Neural crest cell (in vitro differentiated cells): ENCODE measurements at regions not wholly inside any gene's neighbourhood (a gene's known extent, or its start where the extent isn't known, plus 50 kb on each side); places are given as distances from the start of the nearest gene placed in this dataset.

Experiments used
- DNase-seq: peaks from one replicate; pipeline ENCODE4 v3.0.0; 2021; ENCODE audit warnings: low read depth, mixed read lengths, low spot score
- H3K27ac Mint-ChIP-seq: one replicate; pipeline ENCODE4 v1.8.0; 2021; ENCODE audit warnings: mild to moderate bottlenecking, mixed read lengths; ENCODE audit not compliant: unreplicated experiment
- H3K27me3 Mint-ChIP-seq: 2 replicates; pipeline ENCODE4 v1.8.0; 2021; ENCODE audit warnings: low read depth, mild to moderate bottlenecking, mixed read lengths
- H3K36me3 Mint-ChIP-seq: 2 replicates; pipeline ENCODE4 v1.8.0; 2021; ENCODE audit warnings: low read depth, mild to moderate bottlenecking, mixed read lengths
- H3K4me1 Mint-ChIP-seq: 2 replicates; pipeline ENCODE4 v1.8.0; 2021; ENCODE audit warnings: mixed read lengths
- H3K4me3 Mint-ChIP-seq: one replicate; pipeline ENCODE4 v1.8.0; 2021; ENCODE audit warnings: mild to moderate bottlenecking, mixed read lengths
- H3K9me3 Mint-ChIP-seq: 2 replicates; pipeline ENCODE4 v1.8.0; 2021; ENCODE audit warnings: mixed read lengths
- TF ChIP-seq, protein P1 (sequence below): fragments of 200-600 bp; sonication (generic); conservative IDR thresholded peaks from 2 replicates; pipeline ENCODE4 v1.5.0; 2021; ENCODE audit warnings: antibody characterized with exemption, mild to moderate bottlenecking

DNA sequence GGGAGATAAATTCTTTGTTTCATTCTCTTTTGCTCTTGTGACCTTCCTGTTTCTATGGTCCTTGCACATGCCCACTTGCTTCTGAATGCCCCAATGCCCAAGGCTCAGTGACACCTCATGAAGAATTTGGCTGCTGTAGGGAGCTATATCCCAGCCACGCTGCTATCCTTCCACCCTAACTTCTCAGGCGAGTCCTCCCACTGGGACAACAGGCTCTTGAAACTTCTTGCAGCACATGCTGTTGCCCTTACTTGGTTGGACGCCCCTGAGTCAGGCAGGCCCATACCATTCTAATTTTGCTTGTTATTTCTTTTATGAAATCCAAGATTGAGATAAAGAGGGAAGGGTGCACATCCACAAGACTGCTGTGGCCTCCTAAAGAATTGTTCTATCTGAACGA is 57.6 kb upstream of the BLID start:
- H3K27me3 Mint-ChIP-seq = no peaks in the 10 kb centered on the region
- H3K36me3 Mint-ChIP-seq = no peaks in the 10 kb centered on the region
- TF ChIP-seq, protein P1, sequence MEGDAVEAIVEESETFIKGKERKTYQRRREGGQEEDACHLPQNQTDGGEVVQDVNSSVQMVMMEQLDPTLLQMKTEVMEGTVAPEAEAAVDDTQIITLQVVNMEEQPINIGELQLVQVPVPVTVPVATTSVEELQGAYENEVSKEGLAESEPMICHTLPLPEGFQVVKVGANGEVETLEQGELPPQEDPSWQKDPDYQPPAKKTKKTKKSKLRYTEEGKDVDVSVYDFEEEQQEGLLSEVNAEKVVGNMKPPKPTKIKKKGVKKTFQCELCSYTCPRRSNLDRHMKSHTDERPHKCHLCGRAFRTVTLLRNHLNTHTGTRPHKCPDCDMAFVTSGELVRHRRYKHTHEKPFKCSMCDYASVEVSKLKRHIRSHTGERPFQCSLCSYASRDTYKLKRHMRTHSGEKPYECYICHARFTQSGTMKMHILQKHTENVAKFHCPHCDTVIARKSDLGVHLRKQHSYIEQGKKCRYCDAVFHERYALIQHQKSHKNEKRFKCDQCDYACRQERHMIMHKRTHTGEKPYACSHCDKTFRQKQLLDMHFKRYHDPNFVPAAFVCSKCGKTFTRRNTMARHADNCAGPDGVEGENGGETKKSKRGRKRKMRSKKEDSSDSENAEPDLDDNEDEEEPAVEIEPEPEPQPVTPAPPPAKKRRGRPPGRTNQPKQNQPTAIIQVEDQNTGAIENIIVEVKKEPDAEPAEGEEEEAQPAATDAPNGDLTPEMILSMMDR = no peak
- DNase-seq = no peak
- peaks cover 4% of the 10 kb centered on the region for H3K9me3 Mint-ChIP-seq
- H3K4me1 Mint-ChIP-seq = peaks cover 28% of the 10 kb centered on the region
- no peak overlapping the region for H3K27ac Mint-ChIP-seq
- no peak overlapping the region for H3K4me3 Mint-ChIP-seq

DNA sequence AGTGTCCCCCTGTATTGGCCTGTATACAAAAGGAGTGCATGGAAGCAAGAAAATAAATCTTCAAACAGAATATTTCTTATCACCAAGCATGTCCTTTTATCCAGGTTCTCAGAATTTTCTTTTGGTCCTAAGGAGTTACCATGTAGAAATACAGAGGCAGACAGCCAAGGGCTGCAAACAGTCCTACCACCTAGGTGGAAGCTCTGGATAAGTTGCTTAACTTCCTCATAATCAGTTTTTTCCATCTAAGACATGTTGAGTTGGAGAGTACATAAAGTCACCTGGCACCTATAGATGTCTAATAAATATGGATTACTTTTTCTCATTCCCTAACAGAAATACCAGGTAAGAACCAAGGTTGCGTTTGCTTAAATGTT is 57.0 kb upstream of the BLID start:
- no peak for DNase-seq
- Mint-ChIP-seq H3K27me3 (no peaks in the 10 kb centered on the region), H3K9me3 (peaks cover 4% of the 10 kb centered on the region), H3K4me1 (peaks cover 23% of the 10 kb centered on the region), H3K4me3 (no peak overlapping the region), H3K27ac (no peak overlapping the region), H3K36me3 (no peaks in the 10 kb centered on the region)
- TF ChIP-seq, protein P1 = no peak

- TF ChIP-seq, protein P1 = no peak
- Mint-ChIP-seq H3K36me3 (no peaks in the 10 kb centered on the region), H3K4me1 (peaks cover 17% of the 10 kb centered on the region), H3K27ac (peak overlapping the region; percentile 94), H3K27me3 (no peaks in the 10 kb centered on the region), H3K9me3 (peaks cover 4% of the 10 kb centered on the region), H3K4me3 (no peak overlapping the region)
- no peak for DNase-seq
Observed at GRCh38 chr11:122172352-122173073, 56.5 kb upstream of the BLID start.

DNA sequence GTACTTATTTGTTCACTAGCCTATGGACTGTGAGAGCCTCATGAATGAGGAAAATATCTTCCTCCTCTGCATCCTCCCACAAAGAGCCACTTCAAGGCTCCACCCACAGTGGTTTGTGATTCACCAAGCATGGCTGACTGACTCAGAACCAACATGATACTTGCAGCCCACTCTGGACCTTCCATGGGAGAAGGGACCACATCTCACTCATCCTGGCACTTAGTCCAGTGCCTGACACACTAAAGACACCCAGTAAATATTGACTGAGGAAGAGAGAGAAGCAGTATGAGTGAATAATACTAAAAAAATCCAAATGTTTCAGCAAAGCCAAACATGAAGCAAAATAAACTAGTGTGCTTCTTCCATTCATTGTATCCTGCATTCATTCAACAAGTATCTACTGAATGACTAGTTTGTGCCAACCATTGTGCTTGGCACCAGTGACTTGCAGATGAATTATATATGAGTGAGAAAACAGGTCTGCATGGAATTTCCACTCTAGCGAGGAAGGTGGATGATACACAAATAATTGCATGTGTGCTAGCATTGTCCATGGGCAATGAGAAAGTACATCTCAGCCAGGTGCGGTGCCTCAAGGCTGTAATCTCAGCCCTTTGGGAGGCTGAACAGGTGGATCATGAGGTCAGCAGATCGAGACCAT is 54.9 kb upstream of the BLID start:
- Mint-ChIP-seq H3K4me3 (no peak overlapping the region), H3K9me3 (peaks cover 4% of the 10 kb centered on the region), H3K27ac (no peak overlapping the region), H3K4me1 (peaks cover 2% of the 10 kb centered on the region), H3K36me3 (no peaks in the 10 kb centered on the region), H3K27me3 (no peaks in the 10 kb centered on the region)
- no peak for DNase-seq
- TF ChIP-seq, protein P1 = no peak

GRCh38 chr11:122168218-122168617 is 52.2 kb upstream of the BLID start:
- TF ChIP-seq, protein P1 = no peak
- Mint-ChIP-seq H3K9me3 (peaks cover 4% of the 10 kb centered on the region), H3K36me3 (no peaks in the 10 kb centered on the region), H3K27ac (no peak overlapping the region), H3K27me3 (no peaks in the 10 kb centered on the region), H3K4me3 (no peak overlapping the region), H3K4me1 (no peaks in the 10 kb centered on the region)
- no peak for DNase-seq
